ENCODE measurements at regions not wholly inside any gene's neighbourhood (a gene's known extent, or its start where the extent isn't known, plus 50 kb on each side); places are given as distances from the start of the nearest gene placed in this dataset.

DNA sequence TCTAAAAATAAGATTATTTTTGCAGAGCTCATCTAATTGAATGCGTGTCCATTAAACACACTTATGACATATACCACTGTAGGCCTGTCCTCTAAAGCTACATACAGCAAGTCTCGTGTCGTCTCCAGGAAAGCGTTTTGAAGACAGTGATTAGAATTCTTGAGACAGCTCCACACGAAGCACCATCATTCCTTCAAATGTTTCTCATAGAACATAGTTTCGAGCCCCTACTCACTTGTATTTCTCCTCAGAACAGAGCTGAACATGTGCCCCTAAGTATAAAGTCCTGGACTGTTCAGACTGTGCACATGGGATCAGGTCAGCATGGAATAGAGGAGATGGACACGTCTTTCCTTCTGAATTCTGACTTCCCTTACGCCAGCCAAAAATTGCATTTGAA, 64.5 kb upstream of the HMGA2 start:
- H3K36me3 ChIP-seq: no peaks in the 10 kb centered on the region

DNA sequence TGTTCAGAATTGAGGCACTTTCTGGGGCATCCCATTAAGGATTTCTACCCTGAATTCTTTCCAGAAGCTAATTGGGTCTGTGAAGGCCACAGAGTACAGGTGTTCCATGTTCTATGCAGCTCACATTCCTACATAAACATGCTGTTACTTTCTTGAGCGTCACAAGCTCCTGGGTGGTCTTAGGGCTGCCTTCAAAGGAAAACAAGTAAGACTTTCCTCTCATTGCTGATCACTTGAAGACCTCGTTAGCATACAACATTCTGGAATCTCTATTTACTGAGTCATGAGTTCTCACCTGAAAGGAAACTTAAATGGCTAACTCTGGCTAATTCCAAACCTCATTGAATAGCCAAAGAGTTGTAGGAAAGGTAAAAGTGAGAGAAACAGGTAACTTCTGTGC, 63.0 kb upstream of the HMGA2 start:
- no peak overlapping the region for H3K27ac ChIP-seq
- no peaks in the 10 kb centered on the region for H3K4me1 ChIP-seq
- no peaks in the 10 kb centered on the region for H3K9me3 ChIP-seq
- no peak overlapping the region for H3K4me3 ChIP-seq
- TF ChIP-seq, protein P1, sequence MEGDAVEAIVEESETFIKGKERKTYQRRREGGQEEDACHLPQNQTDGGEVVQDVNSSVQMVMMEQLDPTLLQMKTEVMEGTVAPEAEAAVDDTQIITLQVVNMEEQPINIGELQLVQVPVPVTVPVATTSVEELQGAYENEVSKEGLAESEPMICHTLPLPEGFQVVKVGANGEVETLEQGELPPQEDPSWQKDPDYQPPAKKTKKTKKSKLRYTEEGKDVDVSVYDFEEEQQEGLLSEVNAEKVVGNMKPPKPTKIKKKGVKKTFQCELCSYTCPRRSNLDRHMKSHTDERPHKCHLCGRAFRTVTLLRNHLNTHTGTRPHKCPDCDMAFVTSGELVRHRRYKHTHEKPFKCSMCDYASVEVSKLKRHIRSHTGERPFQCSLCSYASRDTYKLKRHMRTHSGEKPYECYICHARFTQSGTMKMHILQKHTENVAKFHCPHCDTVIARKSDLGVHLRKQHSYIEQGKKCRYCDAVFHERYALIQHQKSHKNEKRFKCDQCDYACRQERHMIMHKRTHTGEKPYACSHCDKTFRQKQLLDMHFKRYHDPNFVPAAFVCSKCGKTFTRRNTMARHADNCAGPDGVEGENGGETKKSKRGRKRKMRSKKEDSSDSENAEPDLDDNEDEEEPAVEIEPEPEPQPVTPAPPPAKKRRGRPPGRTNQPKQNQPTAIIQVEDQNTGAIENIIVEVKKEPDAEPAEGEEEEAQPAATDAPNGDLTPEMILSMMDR (IDR thresholded peaks at IDR 0.05): no peak
- no peak for DNase-seq (ENCODE audit: low spot score in 2 of 2)
- no peaks in the 10 kb centered on the region for H3K36me3 ChIP-seq
- intact Hi-C loops (cut with DNase I): no loop called here
- H3K27me3 ChIP-seq: no peaks in the 10 kb centered on the region

More for the DNA sequence above, 64.5 kb upstream of the HMGA2 start:
- DNase-seq (ENCODE audit: low spot score in 2 of 2): no peak
- H3K27ac ChIP-seq: no peak overlapping the region
- no peaks in the 10 kb centered on the region for H3K9me3 ChIP-seq
- TF ChIP-seq, protein P1 (IDR thresholded peaks at IDR 0.05): no peak
- no peaks in the 10 kb centered on the region for H3K27me3 ChIP-seq
- intact Hi-C loops (cut with DNase I): no loop called here
- H3K4me3 ChIP-seq: no peak overlapping the region
- H3K4me1 ChIP-seq: no peaks in the 10 kb centered on the region

GRCh38 chr12:65764325-65764724, 60.0 kb upstream of the HMGA2 start:
- TF ChIP-seq, protein P1 (IDR thresholded peaks at IDR 0.05): no peak
- intact Hi-C loops (cut with DNase I): no loop called here
- no peaks in the 10 kb centered on the region for H3K4me1 ChIP-seq
- no peaks in the 10 kb centered on the region for H3K36me3 ChIP-seq
- DNase-seq (ENCODE audit: low spot score in 2 of 2): no peak
- no peaks in the 10 kb centered on the region for H3K27me3 ChIP-seq
- no peak overlapping the region for H3K4me3 ChIP-seq
- no peak overlapping the region for H3K27ac ChIP-seq
- no peaks in the 10 kb centered on the region for H3K9me3 ChIP-seq

DNA sequence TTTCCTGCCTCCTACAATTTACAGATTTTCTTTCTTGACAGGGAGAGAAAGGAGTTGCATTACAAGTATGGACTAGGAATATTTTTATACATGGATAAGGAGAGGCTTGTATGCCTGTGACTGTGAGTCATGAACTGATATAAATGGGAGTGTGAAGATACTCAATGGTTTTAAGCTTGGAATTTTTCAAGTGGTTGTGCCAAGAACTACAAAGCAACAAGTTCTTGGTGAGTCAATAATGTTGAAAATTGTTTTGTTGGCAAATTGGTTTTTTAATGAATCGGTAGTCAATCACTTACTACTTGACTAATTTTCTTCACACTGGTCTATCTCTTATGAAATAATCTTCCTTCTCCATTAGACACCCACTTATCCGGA, 58.9 kb upstream of the HMGA2 start:
- Histone ChIP-seq H3K27ac (no peak overlapping the region), H3K27me3 (no peaks in the 10 kb centered on the region), H3K4me3 (no peak overlapping the region), H3K4me1 (no peaks in the 10 kb centered on the region), H3K36me3 (no peaks in the 10 kb centered on the region), H3K9me3 (no peaks in the 10 kb centered on the region)
- no peak for DNase-seq (ENCODE audit: low spot score in 2 of 2)
- intact Hi-C loops (cut with DNase I): no loop called here
- TF ChIP-seq, protein P1 (IDR thresholded peaks at IDR 0.05): no peak

- TF ChIP-seq, protein P1 (IDR thresholded peaks at IDR 0.05): no peak
- Histone ChIP-seq H3K36me3 (no peaks in the 10 kb centered on the region), H3K4me3 (no peak overlapping the region), H3K9me3 (no peaks in the 10 kb centered on the region), H3K27me3 (no peaks in the 10 kb centered on the region), H3K27ac (no peak overlapping the region), H3K4me1 (no peaks in the 10 kb centered on the region)
- intact Hi-C loops (cut with DNase I): no loop called here
- DNase-seq (ENCODE audit: low spot score in 2 of 2): no peak
These were observed 54.4 kb upstream of the HMGA2 start for GRCh38 chr12:65769880-65770279.
